GM23338 (cell line): ENCODE measurements at regions not wholly inside any gene's neighbourhood (a gene's known extent, or its start where the extent isn't known, plus 50 kb on each side); places are given as distances from the start of the nearest gene placed in this dataset.
A peak's percentile ranks its signal among the peaks of the same experiment; 100 is the strongest.

Experiments used
- ATAC-seq: fragments of 200-7000 bp; cut with Tn5 transposase; 3 replicates; pipeline ENCODE4 v1.9.1; 2020
- DNase-seq: peaks from one replicate; pipeline ENCODE4 v3.0.0-alpha.2; 2015; ENCODE audit warnings: low spot score
- H2AFZ ChIP-seq: fragments of 200-600 bp; sonication (generic); 2 replicates; pipeline ENCODE4 v1.8.0; 2016; ENCODE audit warnings: antibody characterized with exemption, mild to moderate bottlenecking, moderate library complexity
- H3F3A ChIP-seq: fragments of 200-600 bp; sonication (generic); replicated peaks from 2 replicates; pipeline ENCODE4 v1.8.0; 2017; ENCODE audit warnings: antibody characterized with exemption, mixed run types, low read depth
- H3K27ac ChIP-seq: fragments of 200-600 bp; sonication (generic); 2 replicates; pipeline ENCODE4 v1.6.1; 2016; ENCODE audit warnings: low read depth
- H3K27me3 ChIP-seq: fragments of 200-600 bp; sonication (generic); 2 replicates; pipeline ENCODE4 v1.8.0; 2016; ENCODE audit warnings: mild to moderate bottlenecking, mixed run types, moderate library complexity; ENCODE audit not compliant: insufficient read depth
- H3K36me3 ChIP-seq: fragments of 200-600 bp; sonication (generic); 2 replicates; pipeline ENCODE4 v1.8.0; 2016; ENCODE audit warnings: mild to moderate bottlenecking; ENCODE audit not compliant: insufficient read depth
- H3K4me1 ChIP-seq: fragments of 200-600 bp; sonication (generic); 2 replicates; pipeline ENCODE4 v1.8.0; 2016; ENCODE audit warnings: mild to moderate bottlenecking, moderate library complexity; ENCODE audit not compliant: insufficient read depth
- H3K4me2 ChIP-seq: fragments of 200-600 bp; sonication (generic); 2 replicates; pipeline ENCODE4 v1.7.1; 2017; ENCODE audit warnings: mixed run types
- H3K4me3 ChIP-seq: fragments of 200-600 bp; sonication (generic); 2 replicates; pipeline ENCODE4 v1.6.1; 2016; ENCODE audit warnings: mixed run types
- H3K79me2 ChIP-seq: fragments of 200-600 bp; sonication (generic); replicated peaks from 2 replicates; pipeline ENCODE4 v1.8.0; 2017; ENCODE audit warnings: mild to moderate bottlenecking; ENCODE audit not compliant: insufficient read depth
- H3K9me2 ChIP-seq: fragments of 200-600 bp; sonication (generic); 2 replicates; pipeline ENCODE4 v1.8.0; 2017; ENCODE audit not compliant: insufficient read depth
- H4K20me1 ChIP-seq: fragments of 200-600 bp; sonication (generic); replicated peaks from 2 replicates; pipeline ENCODE4 v1.8.0; 2017; ENCODE audit warnings: mild to moderate bottlenecking; ENCODE audit not compliant: insufficient read depth
- H3K27ac Mint-ChIP-seq: 2 replicates; pipeline ENCODE4 v1.8.0; 2020; ENCODE audit warnings: inconsistent platforms, mild to moderate bottlenecking, moderate library complexity, mixed read lengths
- H3K27me3 Mint-ChIP-seq: 3 replicates; pipeline ENCODE4 v1.8.0; 2022; ENCODE audit warnings: low read depth, mild to moderate bottlenecking, moderate library complexity, mixed read lengths, inconsistent platforms; ENCODE audit not compliant: insufficient read depth, poor library complexity
- H3K36me3 Mint-ChIP-seq: 3 replicates; pipeline ENCODE4 v1.8.0; 2021; ENCODE audit warnings: low read depth, mild to moderate bottlenecking, inconsistent platforms, moderate library complexity, mixed read lengths
- H3K4me1 Mint-ChIP-seq: 3 replicates; pipeline ENCODE4 v1.8.0; 2020; ENCODE audit warnings: mild to moderate bottlenecking, inconsistent platforms, mixed read lengths
- H3K4me3 Mint-ChIP-seq: 3 replicates; pipeline ENCODE4 v1.8.0; 2021; ENCODE audit warnings: moderate library complexity, mild to moderate bottlenecking, inconsistent platforms, mixed read lengths
- H3K9me3 Mint-ChIP-seq: 3 replicates; pipeline ENCODE4 v1.8.0; 2020; ENCODE audit warnings: moderate library complexity, mild to moderate bottlenecking, inconsistent platforms, mixed read lengths
- CREB1 ChIP-seq: fragments of 250-450 bp; sonication (Bioruptor Pico); IDR thresholded peaks from 2 replicates; pipeline ENCODE4 v1.5.0; 2020; ENCODE audit warnings: low read depth, mild to moderate bottlenecking, moderate library complexity
- CTCF ChIP-seq, 2 experiments: fragments of 200-600 bp in 1 of 2; sonication (generic) in 1 of 2; conservative IDR thresholded peaks; 2 replicates each; pipeline versions ENCODE4 v1.5.1 to v1.6.1; 2016 to 2017; ENCODE audit warnings: antibody characterized with exemption in 2 of 2, low read depth in 2 of 2, mild to moderate bottlenecking in 2 of 2, moderate library complexity in 1 of 2
- EZH2 ChIP-seq: fragments of 200-600 bp; sonication (generic); IDR thresholded peaks from one replicate; pipeline ENCODE4 v1.8.0; 2017; ENCODE audit warnings: antibody characterized with exemption, mild to moderate bottlenecking, low read depth; ENCODE audit not compliant: unreplicated experiment
- EZH2phosphoT487 ChIP-seq: fragments of 200-600 bp; sonication (generic); IDR thresholded peaks from one replicate; pipeline ENCODE4 v1.8.1; 2018; ENCODE audit warnings: antibody characterized with exemption; ENCODE audit not compliant: unreplicated experiment
- POLR2AphosphoS5 ChIP-seq: IDR thresholded peaks from 2 replicates; pipeline ENCODE4 v1.6.1; 2016; ENCODE audit warnings: antibody characterized with exemption, low read depth
- STAT1 ChIP-seq: IDR thresholded peaks from one replicate; pipeline ENCODE4 v1.6.1; 2016; ENCODE audit warnings: antibody characterized with exemption; ENCODE audit not compliant: unreplicated experiment
- ZNF462 ChIP-seq: fragments of 250-450 bp; sonication (Bioruptor Pico); IDR thresholded peaks from 2 replicates; pipeline ENCODE4 v1.5.0; 2020; ENCODE audit warnings: mild to moderate bottlenecking, moderate library complexity

- no peak for DNase-seq
- Mint-ChIP-seq H3K27me3 (peaks cover 3% of the 10 kb centered on the region), H3K36me3 (no peaks in the 10 kb centered on the region), H3K4me1 (peaks cover 17% of the 10 kb centered on the region), H3K4me3 (no peak overlapping the region), H3K9me3 (no peaks in the 10 kb centered on the region), H3K27ac (no peak overlapping the region)
- no peak for TF ChIP-seq EZH2phosphoT487
- TF ChIP-seq ZNF462 (CRISPR knock-in tag), result no peak
- no peak for TF ChIP-seq CTCF (conservative IDR thresholded peaks at IDR 0.05; ENCODE audit: low read depth in 2 of 2)
- TF ChIP-seq CREB1, result no peak
- ATAC-seq, result no peak
- Histone ChIP-seq H3K4me3 (no peak overlapping the region), H3K9me2 (peaks cover 5% of the 10 kb centered on the region; the same call in 1 of the 2 replicates), H4K20me1 (no peaks in the 10 kb centered on the region), H3K36me3 (no peaks in the 10 kb centered on the region), H3K4me2 (no peak overlapping the region), H3K79me2 (no peaks in the 10 kb centered on the region), H3K27me3 (no peaks in the 10 kb centered on the region), H2AFZ (no peak overlapping the region), H3F3A (no peaks in the 10 kb centered on the region), H3K4me1 (no peaks in the 10 kb centered on the region), H3K27ac (no peak overlapping the region)
Observed at GRCh38 chr7:32256376-32256775, 186.2 kb upstream of the PDE1C start.

- peak overlapping the region; percentile 88 for H2AFZ ChIP-seq
- no peak overlapping the region for H3K4me3 ChIP-seq
- no peaks in the 10 kb centered on the region for H3K27me3 ChIP-seq
- H3K4me2 ChIP-seq, result no peak overlapping the region
- H3K36me3 Mint-ChIP-seq, result no peaks in the 10 kb centered on the region
- no peaks in the 10 kb centered on the region for H3K36me3 ChIP-seq
- H3K4me1 ChIP-seq, result no peaks in the 10 kb centered on the region
- no peaks in the 10 kb centered on the region for H3K79me2 ChIP-seq
- 0 out of 2 replicates have a peak, but pooled peaks cover 5% of the 10 kb centered on the region for H3K9me2 ChIP-seq
- no peaks in the 10 kb centered on the region for H3F3A ChIP-seq
- no peaks in the 10 kb centered on the region for H4K20me1 ChIP-seq
- DNase-seq (peak; percentile 9), ATAC-seq (peak; percentile 56)
- H3K4me3 Mint-ChIP-seq, result no peak overlapping the region
- TF ChIP-seq CREB1, result no peak
- TF ChIP-seq CTCF (conservative IDR thresholded peaks at IDR 0.05; ENCODE audit: low read depth in 2 of 2), result no peak
- TF ChIP-seq EZH2, result no peak
- no peak for TF ChIP-seq STAT1
- TF ChIP-seq POLR2AphosphoS5, result no peak
- H3K4me1 Mint-ChIP-seq, result peaks cover 12% of the 10 kb centered on the region
- H3K27ac ChIP-seq, result no peak overlapping the region
- peaks cover 3% of the 10 kb centered on the region for H3K27me3 Mint-ChIP-seq
- no peaks in the 10 kb centered on the region for H3K9me3 Mint-ChIP-seq
- H3K27ac Mint-ChIP-seq, result no peak overlapping the region
Observed at GRCh38 chr7:32255036-32255435, 184.8 kb upstream of the PDE1C start.
